Mesenchymal stem cell (in vitro differentiated cells and primary cell): ENCODE measurements at regions not wholly inside any gene's neighbourhood (a gene's known extent, or its start where the extent isn't known, plus 50 kb on each side); places are given as distances from the start of the nearest gene placed in this dataset.
A peak's percentile ranks its signal among the peaks of the same experiment; 100 is the strongest.

Experiments
- DNase-seq: peaks from one replicate; pipeline ENCODE4 v3.0.0-alpha.2; 2013
- H2AFZ ChIP-seq: one replicate; pipeline ENCODE4 v1.6.1; 2013; ENCODE audit warnings: low read depth, mild to moderate bottlenecking, control low read depth, inconsistent platforms, low read length, moderate library complexity
- H2AK5ac ChIP-seq: 2 replicates; pipeline ENCODE4 v1.6.1; 2013; ENCODE audit warnings: low read length, moderate library complexity, mild to moderate bottlenecking, inconsistent platforms; ENCODE audit not compliant: severe bottlenecking
- H2BK120ac ChIP-seq: one replicate; pipeline ENCODE4 v1.6.1; 2013; ENCODE audit warnings: low read depth, mild to moderate bottlenecking, inconsistent platforms, low read length, moderate library complexity
- H2BK12ac ChIP-seq, 2 experiments: one replicate each; pipeline ENCODE4 v1.6.1; 2013; ENCODE audit warnings: inconsistent platforms in 2 of 2, low read length in 2 of 2, mild to moderate bottlenecking in 2 of 2, moderate library complexity in 2 of 2, control low read depth in 1 of 2
- H2BK15ac ChIP-seq: one replicate; pipeline ENCODE4 v1.6.1; 2013; ENCODE audit warnings: mild to moderate bottlenecking, low read depth, inconsistent platforms; ENCODE audit not compliant: poor library complexity, severe bottlenecking
- H2BK5ac ChIP-seq: 2 replicates; pipeline ENCODE4 v1.6.1; 2013; ENCODE audit warnings: low read depth, mild to moderate bottlenecking, low read length, control low read depth, inconsistent platforms; ENCODE audit not compliant: poor library complexity, severe bottlenecking
- H3K14ac ChIP-seq, 2 experiments: one replicate each; pipeline ENCODE4 v1.6.1; 2013; ENCODE audit warnings: inconsistent platforms in 2 of 2, low read length in 2 of 2, control low read depth in 1 of 2, mild to moderate bottlenecking in 1 of 2, moderate library complexity in 1 of 2
- H3K18ac ChIP-seq, 2 experiments: one replicate each; pipeline ENCODE4 v1.6.1; 2013; ENCODE audit warnings: inconsistent platforms in 2 of 2, low read length in 2 of 2, control low read depth in 1 of 2, low read depth in 1 of 2, mild to moderate bottlenecking in 1 of 2
- H3K23ac ChIP-seq, 2 experiments: one replicate each; pipeline ENCODE4 v1.6.1; 2013; ENCODE audit warnings: inconsistent platforms in 2 of 2, low read length in 2 of 2, mild to moderate bottlenecking in 2 of 2, moderate library complexity in 2 of 2, control low read depth in 1 of 2
- H3K27ac ChIP-seq: 2 replicates; pipeline ENCODE4 v1.5.1; 2013; ENCODE audit warnings: mild to moderate bottlenecking, moderate library complexity, low read length, control low read depth, inconsistent platforms; ENCODE audit not compliant: poor library complexity, severe bottlenecking
- H3K27me3 ChIP-seq, 2 experiments: 2 replicates each; pipeline versions ENCODE4 v1.6.1 to v1.7.0; 2013; ENCODE audit warnings: low read length in 2 of 2, mild to moderate bottlenecking in 2 of 2, moderate library complexity in 2 of 2, control low read depth in 1 of 2, inconsistent platforms in 1 of 2; ENCODE audit not compliant: control insufficient read depth in 1 of 2, insufficient read depth in 1 of 2
- H3K36me3 ChIP-seq, 2 experiments: 2 replicates each; pipeline versions ENCODE4 v1.6.1 to v1.7.0; 2013; ENCODE audit warnings: low read length in 2 of 2, control low read depth in 1 of 2, inconsistent platforms in 1 of 2, low read depth in 1 of 2, mild to moderate bottlenecking in 1 of 2; ENCODE audit not compliant: insufficient read depth in 2 of 2, control insufficient read depth in 1 of 2
- H3K4ac ChIP-seq, 2 experiments: one replicate each; pipeline ENCODE4 v1.6.1; 2013; ENCODE audit warnings: inconsistent platforms in 2 of 2, low read length in 2 of 2, mild to moderate bottlenecking in 2 of 2, moderate library complexity in 2 of 2, control low read depth in 1 of 2, low read depth in 1 of 2
- H3K4me1 ChIP-seq: 2 replicates; pipeline ENCODE4 v1.6.1; 2013; ENCODE audit warnings: low read depth, low read length, control low read depth; ENCODE audit not compliant: control insufficient read depth, insufficient read depth
- H3K4me2 ChIP-seq: 2 replicates; pipeline ENCODE4 v1.6.1; 2013; ENCODE audit warnings: low read length, mild to moderate bottlenecking, inconsistent platforms; ENCODE audit not compliant: poor library complexity, severe bottlenecking
- H3K4me3 ChIP-seq, 2 experiments: 2 replicates each; pipeline versions ENCODE4 v1.5.1 to v1.7.0; 2013; ENCODE audit warnings: low read length in 2 of 2, mild to moderate bottlenecking in 2 of 2, control low read depth in 1 of 2, low read depth in 1 of 2; ENCODE audit not compliant: insufficient read depth in 1 of 2
- H3K79me1 ChIP-seq: replicated peaks from 2 replicates; pipeline ENCODE4 v1.6.1; 2013; ENCODE audit warnings: mild to moderate bottlenecking, control low read depth, low read length, inconsistent platforms; ENCODE audit not compliant: poor library complexity, severe bottlenecking
- H3K9ac ChIP-seq: 2 replicates; pipeline ENCODE4 v1.7.0; 2013; ENCODE audit warnings: mild to moderate bottlenecking, low read length, moderate library complexity
- H3K9me3 ChIP-seq: 2 replicates; pipeline ENCODE4 v1.7.0; 2013; ENCODE audit warnings: mild to moderate bottlenecking, low read length; ENCODE audit not compliant: control insufficient read depth
- H4K8ac ChIP-seq: one replicate; pipeline ENCODE4 v1.6.1; 2013; ENCODE audit warnings: inconsistent platforms, mild to moderate bottlenecking, low read length, moderate library complexity
- H4K91ac ChIP-seq: one replicate; pipeline ENCODE4 v1.6.1; 2013; ENCODE audit warnings: mild to moderate bottlenecking, low read length, inconsistent platforms
- WGBS: methylation state at CpG from one replicate; pipeline ENCODE4 v1.1.7; 2013; ENCODE audit warnings: mixed read lengths; 5-methylcytosine and 5-hydroxymethylcytosine counted together

DNA sequence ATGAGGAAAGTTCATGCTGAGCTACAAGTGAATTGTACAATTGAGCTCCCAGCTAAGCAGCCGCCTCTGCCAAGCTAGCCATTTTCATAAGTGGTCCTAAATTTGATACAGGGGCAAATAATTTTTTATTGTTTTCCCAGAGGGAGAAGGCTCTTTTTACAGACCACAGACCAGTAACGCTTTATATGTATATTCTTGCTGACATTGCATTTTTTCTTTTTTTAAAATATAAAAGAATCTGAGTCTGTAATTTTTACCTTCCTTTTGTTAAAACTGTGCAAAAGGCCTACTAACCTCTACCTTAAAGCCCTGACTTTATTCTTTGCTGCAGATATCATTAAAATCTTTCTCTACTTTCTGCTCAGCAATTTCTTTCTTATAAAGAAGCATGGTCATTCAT lies 501.2 kb upstream of the INTU start:
- Histone ChIP-seq H2BK12ac (no peak overlapping the region), H2AFZ (no peak overlapping the region), H3K4me3 (no peak overlapping the region), H3K14ac (no peak overlapping the region), H3K18ac (no peak overlapping the region), H2BK15ac (no peak overlapping the region), H2BK5ac (no peak overlapping the region), H3K36me3 (no peaks in the 10 kb centered on the region), H3K27me3 (no peaks in the 10 kb centered on the region), H4K91ac (no peak overlapping the region), H3K79me1 (no peaks in the 10 kb centered on the region), H3K4me1 (no peaks in the 10 kb centered on the region), H3K9ac (no peak overlapping the region), H2BK120ac (no peak overlapping the region), H3K4me2 (no peak overlapping the region), H3K9me3 (no peaks in the 10 kb centered on the region), H2AK5ac (no peak overlapping the region), H3K23ac (no peak overlapping the region), H3K4ac (no peak overlapping the region), H4K8ac (no peak overlapping the region), H3K27ac (no peak overlapping the region)
- no peak for DNase-seq
- WGBS: 100% methylated on average over 1 of the region's 2 CpGs

DNA sequence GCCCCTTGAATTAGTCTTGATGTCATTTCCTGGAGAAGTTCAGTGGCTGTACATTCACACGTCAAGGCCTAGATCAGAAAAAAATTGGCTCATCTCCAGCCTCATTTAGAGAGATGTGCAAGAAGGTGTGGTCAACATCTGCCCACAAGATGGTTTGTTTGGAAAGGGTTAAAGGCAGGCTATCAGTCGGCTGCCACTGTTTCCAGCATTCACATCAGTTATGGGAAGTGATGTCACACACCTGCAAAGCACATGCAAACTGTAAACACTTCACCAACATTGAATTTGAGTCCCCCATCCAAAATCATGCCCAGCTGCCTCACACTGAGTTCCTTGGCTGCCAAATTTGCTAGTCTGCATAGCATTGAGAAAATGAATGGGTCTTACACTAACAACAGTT lies 498.3 kb upstream of the INTU start:
- Histone ChIP-seq H3K9me3 (no peaks in the 10 kb centered on the region), H3K23ac (no peak overlapping the region), H3K4me2 (no peak overlapping the region), H3K36me3 (no peaks in the 10 kb centered on the region), H3K14ac (no peak overlapping the region), H2AFZ (no peak overlapping the region), H3K79me1 (no peaks in the 10 kb centered on the region), H2BK12ac (no peak overlapping the region), H3K4ac (no peak overlapping the region), H2BK15ac (no peak overlapping the region), H3K27ac (no peak overlapping the region), H3K4me1 (no peaks in the 10 kb centered on the region), H2BK5ac (no peak overlapping the region), H3K4me3 (no peak overlapping the region), H3K9ac (no peak overlapping the region), H3K18ac (no peak overlapping the region), H4K91ac (no peak overlapping the region), H2AK5ac (no peak overlapping the region), H2BK120ac (no peak overlapping the region), H4K8ac (no peak overlapping the region), H3K27me3 (no peaks in the 10 kb centered on the region)
- DNase-seq: no peak
- WGBS: 78% methylated on average over 2 of the region's 2 CpGs

DNA sequence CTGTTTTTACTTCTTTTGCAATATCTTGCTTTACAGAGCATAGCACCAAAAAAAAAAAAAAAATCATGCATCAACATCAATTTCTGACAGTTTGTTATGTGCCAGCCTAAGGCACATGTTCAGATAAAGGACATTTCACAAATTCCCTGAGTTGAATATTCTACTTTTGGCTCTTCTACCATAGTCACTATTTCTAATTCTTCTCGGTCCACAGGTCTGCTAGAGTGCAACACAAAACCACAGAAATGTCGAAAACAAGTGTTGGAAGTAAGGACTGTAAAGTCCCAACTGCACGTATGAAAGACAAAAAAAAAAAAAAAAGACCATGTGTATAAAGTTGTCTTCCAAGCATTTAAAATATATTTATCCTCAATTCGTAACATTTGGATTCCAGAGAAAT lies 494.2 kb upstream of the INTU start:
- WGBS: no CpG with 5 or more reads among the region's 4 CpGs

DNA sequence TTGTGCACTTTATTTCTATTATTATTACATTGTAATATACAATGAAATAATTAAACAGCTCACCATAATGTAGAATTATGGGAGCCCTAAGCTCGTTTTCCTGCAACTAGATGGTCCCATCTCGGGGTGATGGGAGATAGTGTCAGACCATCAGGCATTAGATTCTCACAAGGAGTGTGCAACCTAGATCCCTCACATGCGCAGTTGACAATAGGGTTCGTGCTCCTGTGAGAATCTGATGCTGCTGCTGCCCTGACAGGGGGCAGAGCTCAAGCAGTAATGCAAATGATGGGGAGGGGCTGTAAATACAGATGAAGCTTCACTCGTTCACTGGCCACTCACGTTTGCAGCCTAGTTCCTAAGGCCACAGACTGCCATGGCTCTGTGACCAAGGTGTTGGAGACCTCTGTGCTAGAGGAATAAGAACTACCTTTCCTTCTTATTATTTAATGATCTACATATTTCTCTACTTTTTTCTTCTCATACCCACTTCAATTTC lies 492.9 kb upstream of the INTU start:
- no peak overlapping the region for H4K91ac ChIP-seq

More for the DNA sequence above, 494.2 kb upstream of the INTU start:
- H2AFZ ChIP-seq: no peak overlapping the region
- H4K91ac ChIP-seq: no peak overlapping the region
- no peak overlapping the region for H2BK5ac ChIP-seq
- no peak overlapping the region for H3K14ac ChIP-seq
- DNase-seq: no peak
- H3K4ac ChIP-seq: no peak overlapping the region
- no peak overlapping the region for H2AK5ac ChIP-seq
- no peaks in the 10 kb centered on the region for H3K27me3 ChIP-seq
- H3K36me3 ChIP-seq: no peaks in the 10 kb centered on the region
- H3K18ac ChIP-seq: no peak overlapping the region
- no peak overlapping the region for H3K4me3 ChIP-seq
- peaks cover 3% of the 10 kb centered on the region for H3K4me1 ChIP-seq
- H3K27ac ChIP-seq: no peak overlapping the region
- no peak overlapping the region for H4K8ac ChIP-seq
- no peaks in the 10 kb centered on the region for H3K79me1 ChIP-seq
- no peak overlapping the region for H2BK12ac ChIP-seq
- H3K9me3 ChIP-seq: no peaks in the 10 kb centered on the region
- H3K4me2 ChIP-seq: no peak overlapping the region
- H2BK15ac ChIP-seq: no peak overlapping the region
- no peak overlapping the region for H3K23ac ChIP-seq
- no peak overlapping the region for H3K9ac ChIP-seq
- no peak overlapping the region for H2BK120ac ChIP-seq

More for the DNA sequence above, 492.9 kb upstream of the INTU start:
- Histone ChIP-seq H2BK120ac (no peak overlapping the region), H3K36me3 (no peaks in the 10 kb centered on the region), H2AK5ac (no peak overlapping the region), H3K27me3 (no peaks in the 10 kb centered on the region), H3K14ac (no peak overlapping the region), H2AFZ (no peak overlapping the region), H2BK5ac (no peak overlapping the region), H2BK12ac (peak overlapping the region; percentile 38 to 83), H3K9me3 (no peaks in the 10 kb centered on the region), H3K18ac (peak overlapping the region in 1 of 2 experiments; percentile 6), H3K23ac (no peak overlapping the region), H3K4me1 (peaks cover 3% of the 10 kb centered on the region), H3K4me2 (no peak overlapping the region), H3K4me3 (no peak overlapping the region), H3K9ac (no peak overlapping the region), H4K8ac (no peak overlapping the region), H3K4ac (no peak overlapping the region), H3K27ac (no peak overlapping the region), H2BK15ac (no peak overlapping the region), H3K79me1 (no peaks in the 10 kb centered on the region)
- WGBS: 96% methylated on average over 4 of the region's 6 CpGs
- DNase-seq: no peak
